Pancreas (tissue), 10 donors: ENCODE measurements at regions not wholly inside any gene's neighbourhood (a gene's known extent, or its start where the extent isn't known, plus 50 kb on each side); places are given as distances from the start of the nearest gene placed in this dataset.

Experiments used
- ATAC-seq, 4 donors: fragments of 200-7000 bp; cut with Tn5 transposase; one replicate each; pipeline versions ENCODE4 v1.8.0 to v1.9.1; 2020; ENCODE audit warnings: mild to moderate bottlenecking in 4 of 4, moderate library complexity in 4 of 4
- DNase-seq, 6 donors: peaks; one replicate each; pipeline ENCODE4 v3.0.0-alpha.2; 2020
- FAIRE-seq: peaks from 2 replicates; lab custom pipeline; 2012; peaks lifted over from hg19 to GRCh38; lab: Jason Lieb, UNC
- H3K27ac ChIP-seq, 4 donors: fragments of 200-600 bp; sonication (generic); 1 replicate in 3 of 4; 2 replicates in 1 of 4; pipeline versions ENCODE4 v1.5.0 to v1.8.0; 2020
- H3K27me3 ChIP-seq, 4 donors: fragments of 200-600 bp; one replicate each; pipeline ENCODE4 v1.8.0; 2021
- H3K36me3 ChIP-seq, 3 donors: fragments of 200-600 bp; sonication (generic) in 1 of 3; one replicate each; pipeline versions ENCODE4 v1.5.0 to v1.8.0; 2020 to 2021
- H3K4me1 ChIP-seq, 3 donors: fragments of 200-600 bp; one replicate each; pipeline ENCODE4 v1.8.0; 2021
- H3K4me3 ChIP-seq, 4 donors: fragments of 200-600 bp; sonication (generic) in 2 of 4; one replicate each; pipeline versions ENCODE4 v1.5.0 to v1.8.0; 2020 to 2021
- H3K9me3 ChIP-seq, 4 donors: fragments of 200-600 bp; one replicate each; pipeline ENCODE4 v1.8.0; 2021
- CTCF ChIP-seq, 4 donors: fragments of 200-600 bp; sonication (generic) in 3 of 4; IDR thresholded peaks; one replicate each; pipeline versions ENCODE4 v1.5.0 to v1.8.0; 2021; ENCODE audit warnings: antibody characterized with exemption in 4 of 4
- WGBS, 2 donors: extraction: QIAGEN DNeasy Blood & Tissue Kit; methylation state at CpG; one replicate each; pipeline ENCODE4 v1.1.7; 2013; 5-methylcytosine and 5-hydroxymethylcytosine counted together
- intact Hi-C, 3 donors: fragments of 100-400 bp; cut with DNase I; formaldehyde crosslinking; loops; one replicate each; pipeline versions ENCODE4 v1.11.1 to v1.14.2; 2022
- donor health status: healthy with polysubstance abuse.
- donor health status: DM: no; HTN: no; CAD: no; lungs with moderate emphysema.
- donor health status: DM: no; HTN: no; CAD: no.
- donor health status: control.
- donor health status: control.
- donor health status: Bipolar disorder and iron deficiency.
- donor health status: DM: yes; HTN: yes; CAD: no.
- donor health status: DM: no; HTN: no; CAD: no.
- donor health status: DM: no; HTN: no; CAD: no.
- donor health status: DM: yes; HTN: yes; CAD: no.

- Histone ChIP-seq H3K4me1 (no peaks in the 10 kb centered on the region), H3K27ac (no peak overlapping the region), H3K4me3 (no peak overlapping the region), H3K36me3 (no peaks in the 10 kb centered on the region), H3K27me3 (peaks cover 0 to 6% (median 0%) of the 10 kb centered on the region in 4 donors), H3K9me3 (no peaks in the 10 kb centered on the region)
- WGBS, 2 donors, result 61 to 72% methylated on average over 4 of the region's 4 CpGs
- intact Hi-C loops, result no loop called here
- DNase-seq (no peak), ATAC-seq (no peak), FAIRE-seq (no peak)
- no peak for TF ChIP-seq CTCF (IDR thresholded peaks at IDR 0.05)
Measured at GRCh38 chr7:136403591-136403990, 426.4 kb upstream of the MTPN start.

DNA sequence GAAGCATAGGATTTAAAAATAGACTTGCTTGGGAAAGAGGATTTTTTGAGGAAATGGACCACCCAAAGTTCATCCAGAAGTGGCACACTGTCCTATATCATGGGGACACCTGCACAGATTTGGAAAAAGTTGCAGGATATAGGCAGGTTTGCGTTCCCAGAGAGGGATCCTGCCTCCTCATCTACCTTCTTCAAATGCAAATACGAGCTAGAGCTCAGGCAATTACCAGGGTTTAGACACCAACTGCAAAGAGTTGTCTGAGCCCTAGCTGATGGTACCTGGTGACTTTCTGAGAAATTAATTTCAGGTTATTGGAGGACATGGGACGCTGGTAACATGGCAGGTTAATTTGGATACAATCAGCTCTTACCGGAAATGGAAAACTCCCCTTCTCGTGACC, 423.7 kb upstream of the MTPN start:
- intact Hi-C loops, result no loop called here
- Histone ChIP-seq H3K27ac (no peak overlapping the region), H3K36me3 (no peaks in the 10 kb centered on the region), H3K27me3 (peaks cover 0 to 5% (median 0%) of the 10 kb centered on the region in 4 donors), H3K4me3 (no peak overlapping the region), H3K9me3 (no peaks in the 10 kb centered on the region), H3K4me1 (no peaks in the 10 kb centered on the region)
- FAIRE-seq, result no peak
- no peak for TF ChIP-seq CTCF (IDR thresholded peaks at IDR 0.05)
- ATAC-seq, result no peak
- 70 to 77% methylated on average over 5 of the region's 5 CpGs for WGBS, 2 donors
- no peak for DNase-seq

GRCh38 chr7:136399385-136399784, 422.2 kb upstream of the MTPN start:
- no peaks in the 10 kb centered on the region for H3K9me3 ChIP-seq
- H3K27ac ChIP-seq, result no peak overlapping the region
- no peak for ATAC-seq
- no peak for FAIRE-seq
- 41 to 55% methylated on average over 2 of the region's 2 CpGs for WGBS, 2 donors
- no peaks in the 10 kb centered on the region for H3K27me3 ChIP-seq
- DNase-seq, result no peak
- H3K4me3 ChIP-seq, result no peak overlapping the region
- intact Hi-C loops, result no loop called here
- no peaks in the 10 kb centered on the region for H3K36me3 ChIP-seq
- no peaks in the 10 kb centered on the region for H3K4me1 ChIP-seq
- no peak for TF ChIP-seq CTCF (IDR thresholded peaks at IDR 0.05)

DNA sequence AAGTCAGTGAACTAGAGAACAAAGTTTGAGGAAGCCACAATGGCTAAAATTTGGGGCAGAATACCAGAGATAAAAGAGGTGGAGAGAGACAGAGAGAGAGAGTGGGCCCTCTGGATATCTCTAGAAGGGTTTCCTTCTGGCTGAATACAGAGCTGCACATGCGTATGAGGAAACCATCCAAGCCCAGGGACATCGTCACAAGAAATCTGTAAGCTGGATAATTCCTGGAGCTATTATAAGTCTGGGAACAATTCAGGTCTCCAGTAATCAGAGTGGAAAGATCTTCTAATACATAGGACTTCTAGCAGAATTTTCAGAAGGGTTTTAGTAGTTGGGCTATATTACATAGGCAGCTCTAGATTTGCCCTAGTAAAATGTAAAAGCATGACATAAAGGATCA, 415.7 kb upstream of the MTPN start:
- H3K4me3 ChIP-seq, result no peak overlapping the region
- no peak for TF ChIP-seq CTCF (IDR thresholded peaks at IDR 0.05)
- no peak for ATAC-seq
- DNase-seq, result no peak
- H3K9me3 ChIP-seq, result no peaks in the 10 kb centered on the region
- FAIRE-seq, result no peak
- WGBS, 2 donors, result 78 to 94% methylated on average over 2 of the region's 2 CpGs
- no peaks in the 10 kb centered on the region for H3K4me1 ChIP-seq
- no peaks in the 10 kb centered on the region for H3K27me3 ChIP-seq
- intact Hi-C loops, result no loop called here
- no peaks in the 10 kb centered on the region for H3K36me3 ChIP-seq
- no peak overlapping the region for H3K27ac ChIP-seq

DNA sequence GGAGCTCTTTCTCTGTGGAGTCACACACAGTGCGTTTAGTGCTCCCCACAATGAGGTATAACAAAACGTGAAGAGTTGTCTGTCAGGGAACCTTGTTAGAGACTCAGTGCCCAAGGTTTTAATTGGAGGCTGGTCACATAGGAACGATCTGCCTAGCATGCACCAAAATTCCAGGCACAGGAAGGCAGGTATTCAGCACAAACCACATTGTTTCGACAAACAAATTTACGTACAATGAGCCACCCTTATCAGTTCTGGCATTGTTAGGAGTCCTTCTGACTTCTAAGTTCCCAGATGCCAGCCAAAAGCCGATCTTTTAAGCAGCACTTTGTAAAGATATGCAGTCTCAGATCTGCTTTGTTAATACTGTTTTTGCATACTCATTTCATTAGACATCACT, 414.2 kb upstream of the MTPN start:
- ATAC-seq (peak in 1 of 4 donors; percentile 36), DNase-seq (no peak), FAIRE-seq (no peak)
- no peak for TF ChIP-seq CTCF (IDR thresholded peaks at IDR 0.05)
- Histone ChIP-seq H3K36me3 (no peaks in the 10 kb centered on the region), H3K27me3 (no peaks in the 10 kb centered on the region), H3K4me1 (no peaks in the 10 kb centered on the region), H3K27ac (peak overlapping the region in 1 of 4 donors; percentile 18), H3K4me3 (no peak overlapping the region), H3K9me3 (no peaks in the 10 kb centered on the region)
- 20 to 23% methylated on average over 6 of the region's 6 CpGs for WGBS, 2 donors
- intact Hi-C loops, result no loop called here
